ENCODE measurements at regions not wholly inside any gene's neighbourhood (a gene's known extent, or its start where the extent isn't known, plus 50 kb on each side); places are given as distances from the start of the nearest gene placed in this dataset.
"Not testable (repeated sequence)": the region's sequence is repeated elsewhere in the genome, so short reads cannot be mapped to it uniquely, and the experiment has no call there.

GRCh38 chr12:115868624-115869023, 408.9 kb downstream of the MED13L start:
- no peak for DNase-seq
- H2BK5ac ChIP-seq (ENCODE audit: low read depth, low read length, poor library complexity) = no peak overlapping the region
- peak overlapping the region; percentile 14 for H2BK120ac ChIP-seq (ENCODE audit: insufficient read depth, low read length, poor library complexity)
- no peak overlapping the region for H4K12ac ChIP-seq (ENCODE audit: low read depth, low read length)
- H3K27me3 ChIP-seq (ENCODE audit: insufficient read depth, low read length) = no peaks in the 10 kb centered on the region
- no peak overlapping the region for H3K18ac ChIP-seq (ENCODE audit: low read length)
- H3K79me2 ChIP-seq (ENCODE audit: control insufficient read depth, insufficient read depth, low read length, poor library complexity) = peaks cover 3% of the 10 kb centered on the region
- H3K4ac ChIP-seq (ENCODE audit: low read depth, low read length) = no peak overlapping the region
- H2AK5ac ChIP-seq (ENCODE audit: low read length) = no peak overlapping the region
- H3K4me1 ChIP-seq (ENCODE audit: control insufficient read depth in 1 of 2, insufficient read depth in 2 of 2, low read length in 2 of 2) = peaks cover 24 to 35% of the 10 kb centered on the region in 2 experiments
- no CpG with 5 or more reads among the region's 6 CpGs for WGBS (ENCODE audit: extremely low coverage, insufficient coverage, insufficient read length)
- peak overlapping the region; percentile 6 for H2BK12ac ChIP-seq (ENCODE audit: low read length)
- no peak overlapping the region for H3K9ac ChIP-seq (ENCODE audit: low read length)
- no peak overlapping the region for H3K23ac ChIP-seq (ENCODE audit: low read length)
- H3K4me3 ChIP-seq (ENCODE audit: low read depth, low read length) = no peak overlapping the region
- peaks cover 35% of the 10 kb centered on the region for H3K79me1 ChIP-seq (ENCODE audit: low read length)
- peaks cover 4% of the 10 kb centered on the region for H3K9me3 ChIP-seq (ENCODE audit: insufficient read depth, low read depth, low read length)
- no peak overlapping the region for H3K27ac ChIP-seq (ENCODE audit: low read depth, low read length)
- no peak overlapping the region for H2AFZ ChIP-seq (ENCODE audit: insufficient read depth, low read length, poor library complexity)
- no peak overlapping the region for H3K4me2 ChIP-seq (ENCODE audit: low read length)
- H4K8ac ChIP-seq (ENCODE audit: low read depth, low read length) = no peak overlapping the region
- H3K36me3 ChIP-seq (ENCODE audit: control insufficient read depth in 1 of 2, insufficient read depth in 2 of 2, low read length in 2 of 2) = no peaks in the 10 kb centered on the region
- H4K91ac ChIP-seq (ENCODE audit: low read depth, low read length) = peak overlapping the region; percentile 63
- H3K14ac ChIP-seq (ENCODE audit: low read length) = no peak overlapping the region

- H3K9me3 ChIP-seq (ENCODE audit: insufficient read depth, low read depth, low read length) = peaks cover 4% of the 10 kb centered on the region
- H2BK12ac ChIP-seq (ENCODE audit: low read length) = peak overlapping the region; percentile 19
- no CpG with 5 or more reads among the region's 4 CpGs for WGBS (ENCODE audit: extremely low coverage, insufficient coverage, insufficient read length)
- H3K79me2 ChIP-seq (ENCODE audit: control insufficient read depth, insufficient read depth, low read length, poor library complexity) = peaks cover 4% of the 10 kb centered on the region
- peak overlapping the region; percentile 63 for H4K91ac ChIP-seq (ENCODE audit: low read depth, low read length)
- no peak overlapping the region for H3K4ac ChIP-seq (ENCODE audit: low read depth, low read length)
- no peak overlapping the region for H2BK5ac ChIP-seq (ENCODE audit: low read depth, low read length, poor library complexity)
- peak overlapping the region; percentile 1 for H2AK5ac ChIP-seq (ENCODE audit: low read length)
- no peak overlapping the region for H3K4me2 ChIP-seq (ENCODE audit: low read length)
- peaks cover 34% of the 10 kb centered on the region for H3K79me1 ChIP-seq (ENCODE audit: low read length)
- no peaks in the 10 kb centered on the region for H3K27me3 ChIP-seq (ENCODE audit: insufficient read depth, low read length)
- H4K8ac ChIP-seq (ENCODE audit: low read depth, low read length) = no peak overlapping the region
- H2AFZ ChIP-seq (ENCODE audit: insufficient read depth, low read length, poor library complexity) = no peak overlapping the region
- H3K4me3 ChIP-seq (ENCODE audit: low read depth, low read length) = no peak overlapping the region
- no peak overlapping the region for H4K12ac ChIP-seq (ENCODE audit: low read depth, low read length)
- peaks cover 24 to 35% of the 10 kb centered on the region in 2 experiments for H3K4me1 ChIP-seq (ENCODE audit: control insufficient read depth in 1 of 2, insufficient read depth in 2 of 2, low read length in 2 of 2)
- H3K36me3 ChIP-seq (ENCODE audit: control insufficient read depth in 1 of 2, insufficient read depth in 2 of 2, low read length in 2 of 2) = no peaks in the 10 kb centered on the region
- peak overlapping the region; percentile 3 for H3K18ac ChIP-seq (ENCODE audit: low read length)
- no peak overlapping the region for H3K9ac ChIP-seq (ENCODE audit: low read length)
- DNase-seq = no peak
- H3K14ac ChIP-seq (ENCODE audit: low read length) = no peak overlapping the region
- no peak overlapping the region for H3K23ac ChIP-seq (ENCODE audit: low read length)
- no peak overlapping the region for H2BK120ac ChIP-seq (ENCODE audit: insufficient read depth, low read length, poor library complexity)
- no peak overlapping the region for H3K27ac ChIP-seq (ENCODE audit: low read depth, low read length)
These were observed 409.6 kb downstream of the MED13L start for GRCh38 chr12:115867854-115868253.

DNA sequence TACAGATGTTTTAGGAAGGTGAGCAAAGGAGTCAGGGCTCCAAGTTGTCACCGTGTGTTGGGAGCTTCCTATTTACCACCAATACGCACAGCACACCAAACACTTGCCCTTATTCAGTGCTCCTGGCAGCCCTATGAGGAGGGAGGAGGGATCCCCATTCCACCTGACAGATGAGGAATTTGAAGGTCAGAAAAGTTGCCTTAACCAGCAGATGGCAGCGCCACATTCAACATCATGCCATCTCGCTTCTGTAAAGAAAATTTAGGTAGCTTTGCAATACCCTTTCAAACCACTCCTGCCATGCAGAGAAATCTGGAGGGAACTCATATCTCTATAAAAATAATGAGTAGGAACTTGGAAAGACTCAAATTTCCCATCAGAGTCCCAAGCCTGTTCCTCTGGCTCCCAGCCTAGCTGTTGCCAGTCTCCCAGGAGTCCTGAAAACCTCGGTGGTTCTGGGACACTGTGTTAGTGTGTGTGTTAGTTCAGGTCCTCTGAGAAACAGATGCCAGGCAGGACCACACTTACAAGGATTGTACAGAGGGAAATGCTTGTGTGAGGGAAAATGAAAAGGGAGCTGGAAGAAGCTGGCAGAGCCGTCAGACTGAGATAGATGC, 410.5 kb downstream of the MED13L start:
- no peak overlapping the region for H3K23ac ChIP-seq (ENCODE audit: low read length)
- peak overlapping the region; percentile 7 for H4K91ac ChIP-seq (ENCODE audit: low read depth, low read length)
- no peak overlapping the region for H3K27ac ChIP-seq (ENCODE audit: low read depth, low read length)
- no peak overlapping the region for H2AFZ ChIP-seq (ENCODE audit: insufficient read depth, low read length, poor library complexity)
- H3K4me2 ChIP-seq (ENCODE audit: low read length) = no peak overlapping the region
- no peak overlapping the region for H3K4me3 ChIP-seq (ENCODE audit: low read depth, low read length)
- H3K79me2 ChIP-seq (ENCODE audit: control insufficient read depth, insufficient read depth, low read length, poor library complexity) = peaks cover 4% of the 10 kb centered on the region
- H4K8ac ChIP-seq (ENCODE audit: low read depth, low read length) = no peak overlapping the region
- H3K9me3 ChIP-seq (ENCODE audit: insufficient read depth, low read depth, low read length) = peaks cover 4% of the 10 kb centered on the region
- WGBS (ENCODE audit: extremely low coverage, insufficient coverage, insufficient read length) = no CpG with 5 or more reads among the region's 6 CpGs
- H3K27me3 ChIP-seq (ENCODE audit: insufficient read depth, low read length) = no peaks in the 10 kb centered on the region
- no peak overlapping the region for H3K4ac ChIP-seq (ENCODE audit: low read depth, low read length)
- no peak overlapping the region for H3K18ac ChIP-seq (ENCODE audit: low read length)
- no peaks in the 10 kb centered on the region for H3K36me3 ChIP-seq (ENCODE audit: control insufficient read depth in 1 of 2, insufficient read depth in 2 of 2, low read length in 2 of 2)
- H4K12ac ChIP-seq (ENCODE audit: low read depth, low read length) = no peak overlapping the region
- peak overlapping the region; percentile 1 for H2AK5ac ChIP-seq (ENCODE audit: low read length)
- H2BK12ac ChIP-seq (ENCODE audit: low read length) = peak overlapping the region; percentile 44
- H3K9ac ChIP-seq (ENCODE audit: low read length) = no peak overlapping the region
- H3K14ac ChIP-seq (ENCODE audit: low read length) = peak overlapping the region; percentile 37
- no peak for DNase-seq
- H2BK5ac ChIP-seq (ENCODE audit: low read depth, low read length, poor library complexity) = no peak overlapping the region
- peaks cover 24 to 30% of the 10 kb centered on the region in 2 experiments for H3K4me1 ChIP-seq (ENCODE audit: control insufficient read depth in 1 of 2, insufficient read depth in 2 of 2, low read length in 2 of 2)
- peak overlapping the region; percentile 10 for H2BK120ac ChIP-seq (ENCODE audit: insufficient read depth, low read length, poor library complexity)
- peaks cover 28% of the 10 kb centered on the region for H3K79me1 ChIP-seq (ENCODE audit: low read length)

GRCh38 chr12:115866281-115866680, 411.2 kb downstream of the MED13L start:
- H2BK120ac ChIP-seq (ENCODE audit: insufficient read depth, low read length, poor library complexity); H4K8ac ChIP-seq (ENCODE audit: low read depth, low read length); H3K4me3 ChIP-seq (ENCODE audit: low read depth, low read length); H3K23ac ChIP-seq (ENCODE audit: low read length); H2BK5ac ChIP-seq (ENCODE audit: low read depth, low read length, poor library complexity); H3K18ac ChIP-seq (ENCODE audit: low read length); H2AFZ ChIP-seq (ENCODE audit: insufficient read depth, low read length, poor library complexity); H3K27me3 ChIP-seq (ENCODE audit: insufficient read depth, low read length); H2BK12ac ChIP-seq (ENCODE audit: low read length); H3K27ac ChIP-seq (ENCODE audit: low read depth, low read length); H3K4me2 ChIP-seq (ENCODE audit: low read length); H3K36me3 ChIP-seq (ENCODE audit: control insufficient read depth in 1 of 2, insufficient read depth in 2 of 2, low read length in 2 of 2); H2AK5ac ChIP-seq (ENCODE audit: low read length); H3K14ac ChIP-seq (ENCODE audit: low read length); H3K9me3 ChIP-seq (ENCODE audit: insufficient read depth, low read depth, low read length); H3K4ac ChIP-seq (ENCODE audit: low read depth, low read length); H4K12ac ChIP-seq (ENCODE audit: low read depth, low read length); H3K79me2 ChIP-seq (ENCODE audit: control insufficient read depth, insufficient read depth, low read length, poor library complexity); H4K91ac ChIP-seq (ENCODE audit: low read depth, low read length); H3K9ac ChIP-seq (ENCODE audit: low read length); DNase-seq: not testable (repeated sequence)
- peaks cover 21 to 24% of the 10 kb centered on the region in 2 experiments for H3K4me1 ChIP-seq (ENCODE audit: control insufficient read depth in 1 of 2, insufficient read depth in 2 of 2, low read length in 2 of 2)
- no CpG with 5 or more reads among the region's 3 CpGs for whole genome bisulfite sequencing (ENCODE audit: extremely low coverage, insufficient coverage, insufficient read length)
- peaks cover 22% of the 10 kb centered on the region for H3K79me1 ChIP-seq (ENCODE audit: low read length)

All from trophoblast cell (in vitro differentiated cells and primary cell).